Osteoblast (primary cell): ENCODE measurements at regions not wholly inside any gene's neighbourhood (a gene's known extent, or its start where the extent isn't known, plus 50 kb on each side); places are given as distances from the start of the nearest gene placed in this dataset.
A peak's percentile ranks its signal among the peaks of the same experiment; 100 is the strongest.

ENCODE experiments used
- DNase-seq: peaks from one replicate; pipeline ENCODE4 v3.0.0; 2011; ENCODE audit warnings: low spot score, mixed read lengths; ENCODE audit not compliant: insufficient read length; ENCODE audit errors: missing footprints
- H2AFZ ChIP-seq: 2 replicates; pipeline ENCODE4 v1.6.0; 2011; ENCODE audit warnings: mild to moderate bottlenecking, low read length
- H3K27ac ChIP-seq: 2 replicates; pipeline ENCODE4 v1.5.1; 2011; ENCODE audit warnings: mild to moderate bottlenecking, low read depth, low read length, moderate library complexity
- H3K27me3 ChIP-seq: 2 replicates; pipeline ENCODE4 v1.6.0; 2012; ENCODE audit warnings: mild to moderate bottlenecking, control low read depth, inconsistent platforms, low read length, moderate library complexity; ENCODE audit not compliant: insufficient read depth
- H3K36me3 ChIP-seq: 2 replicates; pipeline ENCODE4 v1.5.1; 2011; ENCODE audit warnings: mild to moderate bottlenecking, low read length, control low read depth, moderate library complexity; ENCODE audit not compliant: insufficient read depth
- H3K4me1 ChIP-seq: 2 replicates; pipeline ENCODE4 v1.5.1; 2011; ENCODE audit warnings: mild to moderate bottlenecking, low read length, control low read depth, moderate library complexity; ENCODE audit not compliant: insufficient read depth
- H3K4me2 ChIP-seq: 2 replicates; pipeline ENCODE4 v1.6.0; 2011; ENCODE audit warnings: mild to moderate bottlenecking, low read length; ENCODE audit not compliant: insufficient read depth
- H3K4me3 ChIP-seq: fragments of 200-600 bp; sonication (generic); 3 replicates; pipeline ENCODE4 v1.5.1; 2012; ENCODE audit warnings: mild to moderate bottlenecking, low read length, inconsistent platforms; ENCODE audit not compliant: insufficient read depth
- H3K79me2 ChIP-seq: 2 replicates; pipeline ENCODE4 v1.6.0; 2012; ENCODE audit warnings: mild to moderate bottlenecking, low read length, control low read depth, inconsistent platforms; ENCODE audit not compliant: insufficient read depth
- H3K9me3 ChIP-seq: 2 replicates; pipeline ENCODE4 v1.5.1; 2011; ENCODE audit warnings: low read depth, low read length, control low read depth
- H4K20me1 ChIP-seq: 2 replicates; pipeline ENCODE4 v1.6.0; 2012; ENCODE audit warnings: mild to moderate bottlenecking, low read length, control low read depth; ENCODE audit not compliant: insufficient read depth
- TF ChIP-seq, protein P1 (sequence below): IDR thresholded peaks from 2 replicates; pipeline ENCODE4 v1.5.1; 2011; ENCODE audit warnings: mild to moderate bottlenecking, low read depth, low read length, moderate library complexity; ENCODE audit errors: extremely low read depth

DNA sequence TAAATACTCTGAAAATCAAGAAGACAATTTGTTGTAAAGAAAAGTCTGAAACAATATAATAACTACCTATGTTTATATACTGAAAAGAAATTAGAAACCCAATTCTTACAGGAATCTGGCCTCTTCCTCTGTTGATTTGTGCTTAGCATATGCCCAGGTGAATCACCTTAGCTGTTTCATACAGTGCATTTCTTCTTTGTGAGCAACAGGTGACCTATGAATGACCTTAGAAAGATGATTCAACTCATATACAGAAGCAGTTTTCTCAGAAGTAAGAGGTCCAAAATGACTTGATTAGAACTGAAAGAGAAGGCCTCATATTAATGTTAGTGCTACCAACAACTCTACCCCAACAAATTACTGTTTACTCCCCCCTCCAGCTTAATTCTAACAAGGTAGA lies 419.5 kb upstream of the ID4 start:
- no peak overlapping the region for H3K27ac ChIP-seq
- H3K4me2 ChIP-seq: no peak overlapping the region
- no peaks in the 10 kb centered on the region for H3K27me3 ChIP-seq
- H3K36me3 ChIP-seq: no peaks in the 10 kb centered on the region
- H2AFZ ChIP-seq: no peak overlapping the region
- H3K9me3 ChIP-seq: no peaks in the 10 kb centered on the region
- no peak for DNase-seq
- H4K20me1 ChIP-seq: no peaks in the 10 kb centered on the region
- H3K79me2 ChIP-seq: no peaks in the 10 kb centered on the region
- TF ChIP-seq, protein P1, sequence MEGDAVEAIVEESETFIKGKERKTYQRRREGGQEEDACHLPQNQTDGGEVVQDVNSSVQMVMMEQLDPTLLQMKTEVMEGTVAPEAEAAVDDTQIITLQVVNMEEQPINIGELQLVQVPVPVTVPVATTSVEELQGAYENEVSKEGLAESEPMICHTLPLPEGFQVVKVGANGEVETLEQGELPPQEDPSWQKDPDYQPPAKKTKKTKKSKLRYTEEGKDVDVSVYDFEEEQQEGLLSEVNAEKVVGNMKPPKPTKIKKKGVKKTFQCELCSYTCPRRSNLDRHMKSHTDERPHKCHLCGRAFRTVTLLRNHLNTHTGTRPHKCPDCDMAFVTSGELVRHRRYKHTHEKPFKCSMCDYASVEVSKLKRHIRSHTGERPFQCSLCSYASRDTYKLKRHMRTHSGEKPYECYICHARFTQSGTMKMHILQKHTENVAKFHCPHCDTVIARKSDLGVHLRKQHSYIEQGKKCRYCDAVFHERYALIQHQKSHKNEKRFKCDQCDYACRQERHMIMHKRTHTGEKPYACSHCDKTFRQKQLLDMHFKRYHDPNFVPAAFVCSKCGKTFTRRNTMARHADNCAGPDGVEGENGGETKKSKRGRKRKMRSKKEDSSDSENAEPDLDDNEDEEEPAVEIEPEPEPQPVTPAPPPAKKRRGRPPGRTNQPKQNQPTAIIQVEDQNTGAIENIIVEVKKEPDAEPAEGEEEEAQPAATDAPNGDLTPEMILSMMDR: no peak
- H3K4me3 ChIP-seq: no peak overlapping the region
- H3K4me1 ChIP-seq: peaks cover 10% of the 10 kb centered on the region

DNA sequence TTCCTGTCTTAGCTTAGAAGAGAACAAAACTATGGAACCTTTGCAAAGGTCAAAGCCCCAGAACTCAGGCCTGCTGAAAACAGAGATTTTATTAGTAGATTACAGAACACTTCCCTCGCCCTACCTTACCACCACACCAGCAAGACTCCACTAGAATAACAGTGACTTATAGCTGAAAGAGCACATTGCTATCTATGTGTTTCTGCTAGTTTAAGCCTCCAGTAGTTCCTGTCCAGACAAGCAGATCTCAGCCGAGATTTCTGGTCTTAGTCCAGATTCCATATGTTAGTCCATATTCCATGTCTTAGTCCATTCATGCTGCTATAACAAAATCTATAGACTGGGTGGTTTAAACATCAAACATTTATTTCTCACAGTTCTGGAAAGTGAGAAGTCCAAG lies 412.3 kb upstream of the ID4 start:
- TF ChIP-seq, protein P1: no peak
- Histone ChIP-seq H4K20me1 (no peaks in the 10 kb centered on the region), H2AFZ (no peak overlapping the region), H3K4me2 (no peak overlapping the region), H3K4me3 (no peak overlapping the region), H3K27ac (no peak overlapping the region), H3K27me3 (no peaks in the 10 kb centered on the region), H3K9me3 (no peaks in the 10 kb centered on the region), H3K79me2 (no peaks in the 10 kb centered on the region), H3K4me1 (no peaks in the 10 kb centered on the region), H3K36me3 (no peaks in the 10 kb centered on the region)
- no peak for DNase-seq

GRCh38 chr6:19427548-19427947 lies 409.6 kb upstream of the ID4 start:
- Histone ChIP-seq H3K4me1 (no peaks in the 10 kb centered on the region), H4K20me1 (no peaks in the 10 kb centered on the region), H3K27ac (no peak overlapping the region), H3K36me3 (no peaks in the 10 kb centered on the region), H3K4me3 (no peak overlapping the region), H3K4me2 (no peak overlapping the region), H3K9me3 (no peaks in the 10 kb centered on the region), H3K27me3 (no peaks in the 10 kb centered on the region), H3K79me2 (no peaks in the 10 kb centered on the region), H2AFZ (no peak overlapping the region)
- TF ChIP-seq, protein P1: no peak
- no peak for DNase-seq

DNA sequence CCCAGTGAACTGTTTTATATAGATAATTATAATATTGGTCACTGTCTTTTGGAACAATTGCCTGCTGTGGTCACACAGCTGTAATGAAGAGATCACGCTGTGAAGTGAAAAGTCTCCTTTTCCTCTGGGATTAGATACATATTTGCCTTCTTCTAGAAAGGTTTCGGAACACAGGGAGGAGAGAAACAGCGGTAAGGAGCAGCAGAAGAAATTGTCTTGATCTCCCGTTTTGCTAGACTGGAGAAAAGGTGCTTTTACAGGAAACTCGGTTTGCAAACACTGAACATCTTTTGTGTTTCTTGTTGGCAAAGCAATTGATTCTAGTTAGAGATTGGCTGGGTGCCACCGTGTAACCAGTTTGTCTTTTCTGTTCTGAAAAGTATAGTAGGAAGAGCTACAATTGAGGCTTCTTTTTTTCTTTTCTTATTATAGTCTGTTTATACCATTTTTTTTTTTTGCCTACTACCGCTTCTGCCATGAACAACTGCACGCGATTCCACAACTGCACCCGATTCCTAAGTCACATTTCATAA lies 404.1 kb upstream of the ID4 start:
- H2AFZ ChIP-seq: peak overlapping the region; percentile 58
- H3K27me3 ChIP-seq: no peaks in the 10 kb centered on the region
- no peaks in the 10 kb centered on the region for H4K20me1 ChIP-seq
- TF ChIP-seq, protein P1: no peak
- no peak overlapping the region for H3K27ac ChIP-seq
- H3K4me2 ChIP-seq: peak overlapping the region; percentile 62
- H3K9me3 ChIP-seq: no peaks in the 10 kb centered on the region
- no peaks in the 10 kb centered on the region for H3K79me2 ChIP-seq
- peak overlapping the region; percentile 54 for H3K4me3 ChIP-seq
- no peaks in the 10 kb centered on the region for H3K36me3 ChIP-seq
- no peaks in the 10 kb centered on the region for H3K4me1 ChIP-seq
- no peak for DNase-seq
